Lower leg skin (tissue), 3 donors: ENCODE measurements at regions not wholly inside any gene's neighbourhood (a gene's known extent, or its start where the extent isn't known, plus 50 kb on each side); places are given as distances from the start of the nearest gene placed in this dataset.

Experiments used
- POLR2A ChIP-seq, 2 donors: fragments of 450-650 bp; IDR thresholded peaks; one replicate each; pipeline ENCODE4 v1.6.1; 2016 to 2017; ENCODE audit warnings: antibody characterized with exemption in 2 of 2, mild to moderate bottlenecking in 1 of 2, moderate library complexity in 1 of 2
- TF ChIP-seq, protein P1 (sequence below), 3 donors: fragments of 450-650 bp; IDR thresholded peaks; one replicate each; pipeline ENCODE4 v1.5.1; 2016; ENCODE audit warnings: antibody characterized with exemption in 3 of 3, mild to moderate bottlenecking in 3 of 3, moderate library complexity in 2 of 3

DNA sequence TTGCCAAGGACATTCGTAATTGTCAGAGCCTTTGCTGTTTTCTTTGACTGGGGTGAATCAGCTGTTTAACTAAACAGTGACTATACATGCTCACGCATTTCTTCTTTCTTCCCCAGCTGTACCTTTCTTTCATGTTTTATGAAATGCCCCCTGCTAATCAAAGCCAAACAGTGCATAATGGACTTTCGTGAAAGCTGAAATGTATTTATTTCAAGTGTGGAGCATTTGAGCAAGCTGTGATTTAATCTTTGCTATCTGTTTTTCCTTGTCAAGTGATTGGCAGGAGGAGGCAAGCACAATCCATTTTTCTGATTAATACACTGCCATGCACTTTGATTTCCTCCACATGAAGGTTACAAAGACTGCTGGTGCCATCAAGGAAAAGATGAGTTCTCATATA, 831.7 kb upstream of the SPRY2 start:
- TF ChIP-seq, protein P1, sequence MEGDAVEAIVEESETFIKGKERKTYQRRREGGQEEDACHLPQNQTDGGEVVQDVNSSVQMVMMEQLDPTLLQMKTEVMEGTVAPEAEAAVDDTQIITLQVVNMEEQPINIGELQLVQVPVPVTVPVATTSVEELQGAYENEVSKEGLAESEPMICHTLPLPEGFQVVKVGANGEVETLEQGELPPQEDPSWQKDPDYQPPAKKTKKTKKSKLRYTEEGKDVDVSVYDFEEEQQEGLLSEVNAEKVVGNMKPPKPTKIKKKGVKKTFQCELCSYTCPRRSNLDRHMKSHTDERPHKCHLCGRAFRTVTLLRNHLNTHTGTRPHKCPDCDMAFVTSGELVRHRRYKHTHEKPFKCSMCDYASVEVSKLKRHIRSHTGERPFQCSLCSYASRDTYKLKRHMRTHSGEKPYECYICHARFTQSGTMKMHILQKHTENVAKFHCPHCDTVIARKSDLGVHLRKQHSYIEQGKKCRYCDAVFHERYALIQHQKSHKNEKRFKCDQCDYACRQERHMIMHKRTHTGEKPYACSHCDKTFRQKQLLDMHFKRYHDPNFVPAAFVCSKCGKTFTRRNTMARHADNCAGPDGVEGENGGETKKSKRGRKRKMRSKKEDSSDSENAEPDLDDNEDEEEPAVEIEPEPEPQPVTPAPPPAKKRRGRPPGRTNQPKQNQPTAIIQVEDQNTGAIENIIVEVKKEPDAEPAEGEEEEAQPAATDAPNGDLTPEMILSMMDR (IDR thresholded peaks at IDR 0.05), result no peak
- no peak for TF ChIP-seq POLR2A (IDR thresholded peaks at IDR 0.05)
